ENCODE measurements at regions not wholly inside any gene's neighbourhood (a gene's known extent, or its start where the extent isn't known, plus 50 kb on each side); places are given as distances from the start of the nearest gene placed in this dataset.

DNA sequence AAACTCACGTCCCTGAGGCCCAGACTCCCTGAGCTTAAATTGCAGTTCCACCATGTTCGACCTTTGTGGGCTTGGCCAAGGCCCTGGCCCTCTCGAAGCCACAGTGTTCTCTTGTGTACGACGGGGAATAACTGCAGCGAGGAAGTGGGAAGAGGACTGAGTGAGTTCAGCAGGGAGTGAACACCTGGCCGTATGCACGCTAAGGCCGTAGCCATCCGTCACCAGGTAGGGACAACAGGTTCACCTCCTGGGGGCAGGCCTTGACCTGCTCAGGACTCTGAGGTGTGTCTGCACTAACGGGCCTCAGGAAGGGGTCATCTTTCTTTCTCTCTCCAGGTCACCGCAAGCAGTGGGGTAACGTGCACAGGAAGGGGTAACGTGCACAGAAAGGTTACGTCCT, 67.2 kb upstream of the CTBP2 start:
- H3K4me3 ChIP-seq (ENCODE audit: low read depth, low read length): no peak overlapping the region
- TF ChIP-seq, protein P1, sequence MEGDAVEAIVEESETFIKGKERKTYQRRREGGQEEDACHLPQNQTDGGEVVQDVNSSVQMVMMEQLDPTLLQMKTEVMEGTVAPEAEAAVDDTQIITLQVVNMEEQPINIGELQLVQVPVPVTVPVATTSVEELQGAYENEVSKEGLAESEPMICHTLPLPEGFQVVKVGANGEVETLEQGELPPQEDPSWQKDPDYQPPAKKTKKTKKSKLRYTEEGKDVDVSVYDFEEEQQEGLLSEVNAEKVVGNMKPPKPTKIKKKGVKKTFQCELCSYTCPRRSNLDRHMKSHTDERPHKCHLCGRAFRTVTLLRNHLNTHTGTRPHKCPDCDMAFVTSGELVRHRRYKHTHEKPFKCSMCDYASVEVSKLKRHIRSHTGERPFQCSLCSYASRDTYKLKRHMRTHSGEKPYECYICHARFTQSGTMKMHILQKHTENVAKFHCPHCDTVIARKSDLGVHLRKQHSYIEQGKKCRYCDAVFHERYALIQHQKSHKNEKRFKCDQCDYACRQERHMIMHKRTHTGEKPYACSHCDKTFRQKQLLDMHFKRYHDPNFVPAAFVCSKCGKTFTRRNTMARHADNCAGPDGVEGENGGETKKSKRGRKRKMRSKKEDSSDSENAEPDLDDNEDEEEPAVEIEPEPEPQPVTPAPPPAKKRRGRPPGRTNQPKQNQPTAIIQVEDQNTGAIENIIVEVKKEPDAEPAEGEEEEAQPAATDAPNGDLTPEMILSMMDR (conservative IDR thresholded peaks at IDR 0.05; ENCODE audit: low read depth, low read length): no peak
- DNase-seq (ENCODE audit: low read depth): no peak

DNA sequence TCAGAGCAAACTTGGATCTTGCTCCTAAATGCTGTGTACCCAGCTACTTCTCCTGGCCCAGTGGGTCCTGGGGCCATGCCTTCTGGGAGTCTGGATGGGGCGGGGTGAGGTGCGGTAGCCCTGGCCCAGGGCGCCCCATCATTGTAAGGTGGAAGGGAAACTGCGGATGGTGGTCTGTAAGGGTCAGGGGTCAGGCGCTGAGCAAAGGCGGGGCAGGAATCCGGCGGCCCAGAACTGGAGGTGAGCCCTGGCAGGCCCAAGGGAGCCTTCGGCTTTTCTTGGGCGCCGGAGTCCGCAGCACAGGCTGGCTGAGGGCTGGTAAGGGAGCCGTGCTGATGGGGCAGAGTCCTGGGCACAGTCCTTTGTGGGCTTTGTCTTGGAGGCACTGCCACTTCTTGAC, 66.5 kb upstream of the CTBP2 start:
- DNase-seq (ENCODE audit: low read depth): no peak
- TF ChIP-seq, protein P1 (conservative IDR thresholded peaks at IDR 0.05; ENCODE audit: low read depth, low read length): no peak
- no peak overlapping the region for H3K4me3 ChIP-seq (ENCODE audit: low read depth, low read length)

DNA sequence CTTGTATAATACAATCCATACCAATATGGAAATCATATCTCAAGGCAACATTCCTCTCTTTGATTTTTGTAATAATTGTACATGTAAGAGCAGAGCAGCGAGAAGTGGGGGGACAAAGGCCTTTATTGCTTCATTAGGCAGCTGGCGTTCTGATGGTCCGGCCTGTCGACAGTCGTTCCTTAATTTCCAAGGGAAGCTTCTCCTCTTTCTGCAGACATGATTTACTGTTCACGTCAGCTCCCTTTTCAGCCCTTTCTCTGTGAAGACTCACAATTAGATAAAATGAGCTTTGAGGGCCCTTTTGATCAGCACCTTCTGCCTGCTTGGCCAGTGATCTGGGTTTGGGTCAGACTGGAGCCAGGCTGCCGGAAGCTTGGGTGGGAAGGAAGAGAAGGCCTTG, 65.6 kb upstream of the CTBP2 start:
- no peak for DNase-seq (ENCODE audit: low read depth)
- no peak overlapping the region for H3K4me3 ChIP-seq (ENCODE audit: low read depth, low read length)
- TF ChIP-seq, protein P1 (conservative IDR thresholded peaks at IDR 0.05; ENCODE audit: low read depth, low read length): no peak

DNA sequence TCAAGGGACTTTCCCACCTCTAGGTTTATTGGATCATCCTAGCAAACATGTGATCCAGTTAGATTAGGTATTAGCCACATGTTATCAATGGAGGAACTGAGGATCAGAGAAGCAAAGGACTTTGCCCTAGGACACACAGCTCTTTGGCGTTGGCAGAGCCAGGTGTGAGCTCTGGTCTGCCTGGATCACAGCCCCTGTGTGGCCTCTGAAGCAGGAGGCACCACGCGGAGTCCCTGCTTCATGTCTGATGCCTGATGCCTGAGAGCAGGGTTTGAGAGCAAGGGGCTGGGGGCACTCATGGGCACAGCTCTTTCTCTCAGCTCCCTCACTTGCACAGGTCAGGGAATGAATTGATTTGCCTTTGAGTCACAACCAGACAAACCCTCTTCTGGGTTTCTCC, 64.7 kb upstream of the CTBP2 start:
- DNase-seq (ENCODE audit: low read depth): no peak
- H3K4me3 ChIP-seq (ENCODE audit: low read depth, low read length): no peak overlapping the region
- TF ChIP-seq, protein P1 (conservative IDR thresholded peaks at IDR 0.05; ENCODE audit: low read depth, low read length): no peak

DNA sequence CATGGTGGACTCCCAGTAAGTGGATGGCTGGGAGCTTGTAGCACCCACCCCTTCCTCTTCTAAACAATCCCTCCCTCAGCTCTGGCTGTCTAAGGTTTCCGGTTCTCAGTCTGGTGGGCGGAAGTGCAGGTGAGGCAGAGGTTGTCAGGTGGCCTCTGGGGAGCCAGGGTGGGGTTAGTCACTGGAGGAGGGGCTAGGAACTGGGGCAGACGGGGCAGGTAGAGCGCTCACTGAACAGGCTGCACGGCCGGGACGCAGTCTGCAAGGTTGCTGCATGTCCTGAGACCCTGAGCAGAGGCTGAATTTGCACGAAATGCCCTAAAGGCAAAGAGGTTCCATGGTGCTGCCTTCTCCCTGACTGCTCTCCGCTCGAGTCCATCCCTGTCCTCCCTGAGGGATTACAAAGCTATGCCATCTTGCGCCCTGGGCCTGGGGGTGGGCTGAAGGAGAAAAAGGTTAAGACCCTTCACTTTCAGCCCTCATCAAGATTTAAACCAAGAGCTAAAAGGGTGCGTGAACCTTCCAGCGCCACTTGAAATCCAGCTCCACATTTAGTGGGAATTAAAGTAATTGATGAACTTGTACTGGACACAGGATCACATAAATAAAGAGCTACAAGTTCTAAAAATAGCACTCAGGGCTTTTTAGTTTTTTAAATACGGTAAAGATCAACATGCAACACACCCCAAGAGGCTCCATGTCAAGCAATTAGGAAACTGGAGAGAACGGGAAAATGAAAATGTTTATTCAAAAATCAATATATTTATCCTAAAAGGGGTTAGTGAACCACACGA, 62.3 kb upstream of the CTBP2 start:
- H3K4me3 ChIP-seq (ENCODE audit: low read depth, low read length): no peak overlapping the region
- no peak for DNase-seq (ENCODE audit: low read depth)
- TF ChIP-seq, protein P1 (conservative IDR thresholded peaks at IDR 0.05; ENCODE audit: low read depth, low read length): no peak

DNA sequence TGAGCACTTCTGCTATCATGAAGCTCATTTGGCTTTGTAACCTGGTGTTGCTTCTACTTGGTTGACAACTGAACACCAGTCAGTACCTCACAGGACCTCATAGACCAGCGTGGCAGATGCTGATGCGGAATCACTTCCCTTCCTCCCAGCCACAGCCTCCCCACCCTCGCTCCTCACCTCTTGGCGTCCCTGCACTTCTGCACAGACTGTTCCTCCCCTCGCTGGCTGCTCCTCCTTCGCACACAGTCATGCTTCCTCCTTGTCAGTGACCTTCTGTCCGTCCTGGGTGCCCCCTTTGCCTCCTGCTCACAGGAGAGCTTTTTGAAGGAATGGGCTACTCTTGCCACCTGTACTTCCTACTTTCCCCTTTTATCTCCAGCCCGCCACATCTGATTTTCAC, 61.4 kb upstream of the CTBP2 start:
- DNase-seq (ENCODE audit: low read depth): no peak
- TF ChIP-seq, protein P1 (conservative IDR thresholded peaks at IDR 0.05; ENCODE audit: low read depth, low read length): no peak
- no peak overlapping the region for H3K4me3 ChIP-seq (ENCODE audit: low read depth, low read length)

DNA sequence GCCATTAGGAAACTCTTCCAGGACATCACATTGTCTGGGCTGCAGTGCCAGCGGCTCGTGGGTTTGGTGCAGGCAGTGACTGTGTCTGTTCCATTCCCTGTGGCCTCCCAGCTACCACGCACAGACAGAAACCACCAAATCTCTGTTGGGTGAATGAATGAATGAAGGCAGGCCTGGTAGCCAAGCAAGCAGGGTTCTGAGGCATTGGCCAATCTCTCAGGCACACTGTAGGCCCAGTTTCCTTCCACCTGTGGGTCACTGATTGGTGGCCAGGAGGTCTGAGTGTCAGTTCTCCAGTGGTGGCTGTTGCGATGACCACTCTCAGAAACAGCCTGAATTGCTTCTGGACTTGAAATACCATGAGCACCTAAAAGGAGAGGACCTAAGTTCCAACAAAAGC, 59.4 kb upstream of the CTBP2 start:
- no peak overlapping the region for H3K4me3 ChIP-seq (ENCODE audit: low read depth, low read length)
- no peak for DNase-seq (ENCODE audit: low read depth)
- TF ChIP-seq, protein P1 (conservative IDR thresholded peaks at IDR 0.05; ENCODE audit: low read depth, low read length): no peak
